ENCODE measurements at regions not wholly inside any gene's neighbourhood (a gene's known extent, or its start where the extent isn't known, plus 50 kb on each side); places are given as distances from the start of the nearest gene placed in this dataset.
"Not testable (repeated sequence)": the region's sequence is repeated elsewhere in the genome, so short reads cannot be mapped to it uniquely, and the experiment has no call there.

GRCh38 chr2:199556527-199557285, 99.0 kb upstream of the SATB2 start:
- no peak for DNase-seq

DNA sequence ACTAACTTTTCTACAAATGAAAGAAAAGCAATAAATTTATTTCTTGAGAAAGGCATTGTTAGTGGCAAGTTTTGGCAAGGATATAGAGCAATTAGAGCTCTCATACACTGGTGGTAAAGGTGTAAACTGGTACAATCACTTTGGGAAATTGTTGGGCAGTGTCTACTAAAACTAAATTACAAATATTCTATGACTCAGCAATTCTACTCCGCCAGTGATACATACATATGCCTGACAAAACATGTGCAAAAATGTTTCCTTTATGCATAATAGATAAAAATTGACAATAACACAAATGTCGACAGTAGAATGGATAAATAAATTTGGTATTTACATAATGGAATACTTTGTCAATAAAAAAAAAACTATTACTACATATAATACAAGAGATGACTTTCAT, 96.3 kb upstream of the SATB2 start:
- no peak for DNase-seq

DNA sequence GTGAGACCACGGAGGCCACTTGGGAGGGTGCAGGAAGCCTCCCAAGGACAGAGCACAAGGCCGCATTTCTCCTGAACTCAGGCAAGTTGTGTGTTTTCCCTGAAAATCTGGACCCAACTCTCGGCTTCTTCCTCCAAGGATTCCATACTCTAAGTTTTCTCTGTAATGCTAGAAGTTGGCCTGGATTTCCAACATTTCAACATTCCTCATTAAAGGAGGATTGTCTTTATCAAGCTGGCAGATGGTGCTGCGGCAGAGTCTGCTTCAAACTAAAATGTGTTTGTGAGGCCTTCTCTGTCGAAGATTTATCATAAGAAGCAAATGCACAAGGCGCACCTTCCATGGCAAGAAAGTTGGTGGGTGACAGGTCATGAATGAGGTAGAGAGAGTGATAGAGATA, 94.4 kb upstream of the SATB2 start:
- no peak for DNase-seq

GRCh38 chr2:199543606-199544172, 86.0 kb upstream of the SATB2 start:
- no peak for DNase-seq

- DNase-seq: no peak
Observed at GRCh38 chr2:199535445-199536177, 77.9 kb upstream of the SATB2 start.

DNA sequence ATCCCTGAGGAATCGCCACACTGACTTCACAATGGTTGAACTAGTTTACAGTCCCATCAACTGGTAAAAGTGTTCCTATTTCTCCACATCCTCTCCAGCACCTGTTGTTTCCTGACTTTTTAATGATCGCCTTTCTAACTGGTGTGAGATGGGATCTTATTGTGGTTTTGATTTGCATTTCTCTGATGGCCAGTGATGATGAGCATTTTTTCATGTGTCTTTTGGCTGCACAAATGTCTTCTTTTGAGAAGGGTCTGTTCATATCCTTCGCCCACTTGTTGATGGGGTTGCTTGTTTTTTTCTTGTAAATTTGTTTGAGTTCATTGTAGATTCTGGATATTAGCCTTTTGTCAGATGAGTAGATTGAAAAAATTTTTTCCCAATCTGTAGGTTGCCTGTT, 76.1 kb upstream of the SATB2 start:
- not testable (repeated sequence) for DNase-seq

GRCh38 chr2:199527071-199527470, 69.3 kb upstream of the SATB2 start:
- no peak for DNase-seq

GRCh38 chr2:199524689-199525574, 67.2 kb upstream of the SATB2 start:
- no peak for DNase-seq

DNA sequence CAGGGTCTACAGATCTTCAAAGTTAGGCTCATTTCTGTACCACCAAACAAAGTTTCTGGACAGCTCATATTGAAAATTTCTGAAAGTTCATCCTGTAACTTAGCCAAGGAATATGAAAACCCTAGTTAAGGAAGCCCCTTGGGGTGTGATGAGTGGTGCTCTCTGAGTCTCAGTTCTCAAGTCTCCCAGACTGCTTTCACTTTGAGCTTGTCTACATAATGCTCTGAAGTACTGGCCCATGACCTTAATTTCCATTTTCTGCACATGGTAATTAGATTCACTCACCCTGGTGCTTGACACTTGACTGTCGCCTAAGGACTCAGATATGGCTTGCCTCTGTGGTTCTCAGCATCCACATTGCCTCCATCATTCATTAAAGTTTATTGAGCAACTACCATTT, 51.7 kb upstream of the SATB2 start:
- DNase-seq: no peak
